CD4-positive, alpha-beta T cell (primary cell): ENCODE measurements at regions not wholly inside any gene's neighbourhood (a gene's known extent, or its start where the extent isn't known, plus 50 kb on each side); places are given as distances from the start of the nearest gene placed in this dataset.

Experiments used
- ATAC-seq: fragments of 200-7000 bp; cut with Tn5 transposase; one replicate; pipeline ENCODE4 v1.10.0; 2022; ENCODE audit warnings: mild to moderate bottlenecking; ENCODE audit not compliant: poor library complexity
- CTCF ChIA-PET: fragments of 350-600 bp; sonication (Branson Sonifier 250); formaldehyde crosslinking; loops from one replicate; lab custom pipeline; 2021; ENCODE audit warnings: antibody characterized with exemption, inconsistent platforms; lab: Charles Lee
- POLR2A ChIA-PET: fragments of 350-600 bp; sonication (Branson Sonifier 250); formaldehyde crosslinking; loops from one replicate; lab custom pipeline; 2021; ENCODE audit warnings: antibody characterized with exemption, inconsistent platforms; lab: Charles Lee
- DNase-seq, 14 experiments: peaks; one replicate each; pipeline ENCODE4 v3.0.0-alpha.2; 2013 to 2020; ENCODE audit warnings: mixed read lengths in 2 of 14
- H3K27ac ChIP-seq, 2 donors: one replicate each; pipeline versions ENCODE4 v1.5.1 to v1.7.0; 2013; ENCODE audit warnings: low read length in 2 of 2, low read depth in 1 of 2, mild to moderate bottlenecking in 1 of 2
- H3K27me3 ChIP-seq, 2 experiments: 1 replicate in 1 of 2; 2 replicates in 1 of 2; pipeline versions ENCODE4 v1.6.1 to v1.7.0; 2013; ENCODE audit warnings: low read length in 2 of 2, control low read depth in 1 of 2, mild to moderate bottlenecking in 1 of 2, moderate library complexity in 1 of 2; ENCODE audit not compliant: insufficient read depth in 2 of 2, control insufficient read depth in 1 of 2
- H3K36me3 ChIP-seq: one replicate; pipeline ENCODE4 v1.6.1; 2013; ENCODE audit warnings: low read length, control low read depth; ENCODE audit not compliant: insufficient read depth
- H3K4me1 ChIP-seq: one replicate; pipeline ENCODE4 v1.6.1; 2013; ENCODE audit warnings: low read length, control low read depth; ENCODE audit not compliant: insufficient read depth
- H3K4me3 ChIP-seq: one replicate; pipeline ENCODE4 v1.5.1; 2013; ENCODE audit warnings: mild to moderate bottlenecking, low read length, moderate library complexity
- H3K9me3 ChIP-seq, 2 experiments: 1 replicate in 1 of 2; 2 replicates in 1 of 2; pipeline versions ENCODE4 v1.6.1 to v1.7.0; 2013; ENCODE audit warnings: low read length in 2 of 2, mild to moderate bottlenecking in 2 of 2, control low read depth in 1 of 2, moderate library complexity in 1 of 2; ENCODE audit not compliant: control insufficient read depth in 1 of 2, insufficient read depth in 1 of 2
- H3K27ac Mint-ChIP-seq: one replicate; pipeline ENCODE4 v1.8.0; 2020; ENCODE audit warnings: mixed read lengths
- H3K27me3 Mint-ChIP-seq: one replicate; pipeline ENCODE4 v1.8.0; 2021; ENCODE audit warnings: mixed read lengths
- H3K36me3 Mint-ChIP-seq: one replicate; pipeline ENCODE4 v1.8.0; 2021; ENCODE audit warnings: low read depth, mixed read lengths
- H3K4me1 Mint-ChIP-seq: one replicate; pipeline ENCODE4 v1.8.0; 2021; ENCODE audit warnings: low read depth, mixed read lengths
- H3K4me3 Mint-ChIP-seq: one replicate; pipeline ENCODE4 v1.8.0; 2020; ENCODE audit warnings: mild to moderate bottlenecking, mixed read lengths
- H3K9me3 Mint-ChIP-seq: one replicate; pipeline ENCODE4 v1.8.0; 2020; ENCODE audit warnings: mixed read lengths
- CTCF ChIP-seq: fragments of 200-600 bp; IDR thresholded peaks from one replicate; pipeline ENCODE4 v1.8.0; 2022; ENCODE audit warnings: antibody characterized with exemption, mild to moderate bottlenecking
- intact Hi-C, 2 experiments: fragments of 100-400 bp; cut with DNase I in 1 of 2; cut with micrococcal nuclease in 1 of 2; formaldehyde crosslinking; loops; one replicate each; pipeline versions ENCODE4 v1.15.1 to v1.9.0; 2023 to 2025; cut with DNase I, micrococcal nuclease

- no peaks in the 10 kb centered on the region for H3K27me3 ChIP-seq
- peaks cover 3% of the 10 kb centered on the region for H3K9me3 Mint-ChIP-seq
- peaks cover 66% of the 10 kb centered on the region for H3K4me1 Mint-ChIP-seq
- ATAC-seq (no peak), DNase-seq (no peak)
- no peaks in the 10 kb centered on the region for H3K27me3 Mint-ChIP-seq
- intact Hi-C loops = no loop called here
- no peak overlapping the region for H3K4me3 Mint-ChIP-seq
- no peaks in the 10 kb centered on the region for H3K36me3 ChIP-seq
- H3K27ac Mint-ChIP-seq = peak overlapping the region; percentile 1
- TF ChIP-seq CTCF = no peak
- H3K36me3 Mint-ChIP-seq = peaks cover 19% of the 10 kb centered on the region
- no peak overlapping the region for H3K4me3 ChIP-seq
- ChIA-PET CTCF (interaction anchor here (0.9 to 2.4 kb wide), 2 partner anchors 15 to 55 kb away, joined by 3 to 5 read pairs; no protein-coding TSS in a partner anchor), POLR2A (interaction anchor here (1.3 to 2.0 kb wide), 2 partner anchors 32 to 48 kb away, joined by 4 read pairs; no protein-coding TSS in a partner anchor)
- H3K9me3 ChIP-seq = peaks cover 0 to 5% of the 10 kb centered on the region in 2 experiments
- no peak overlapping the region for H3K27ac ChIP-seq
- H3K4me1 ChIP-seq = peaks cover 9% of the 10 kb centered on the region
Observed at GRCh38 chr12:92089559-92089958, 56.1 kb downstream of the BTG1 start.

GRCh38 chr12:92088805-92089204, 56.8 kb downstream of the BTG1 start:
- CTCF ChIA-PET = interaction anchor here (0.7 to 2.4 kb wide), 3 partner anchors 14 to 123 kb away, joined by 3 to 5 read pairs (median 4); no protein-coding TSS in a partner anchor
- DNase-seq = no peak
- no peak overlapping the region for H3K4me3 ChIP-seq
- peaks cover 19% of the 10 kb centered on the region for H3K36me3 Mint-ChIP-seq
- H3K27me3 Mint-ChIP-seq = no peaks in the 10 kb centered on the region
- no peaks in the 10 kb centered on the region for H3K36me3 ChIP-seq
- H3K4me3 Mint-ChIP-seq = no peak overlapping the region
- H3K27ac Mint-ChIP-seq = peak overlapping the region; percentile 1
- intact Hi-C loops = no loop called here
- peaks cover 3% of the 10 kb centered on the region for H3K4me1 ChIP-seq
- H3K27me3 ChIP-seq = no peaks in the 10 kb centered on the region
- peaks cover 62% of the 10 kb centered on the region for H3K4me1 Mint-ChIP-seq
- no peak for TF ChIP-seq CTCF
- H3K27ac ChIP-seq = no peak overlapping the region
- POLR2A ChIA-PET = interaction anchor here (1.3 to 2.0 kb wide), 2 partner anchors 33 to 47 kb away, joined by 4 read pairs; no protein-coding TSS in a partner anchor
- peaks cover 3% of the 10 kb centered on the region for H3K9me3 Mint-ChIP-seq
- peaks cover 0 to 5% of the 10 kb centered on the region in 2 experiments for H3K9me3 ChIP-seq
- ATAC-seq = no peak

- Histone ChIP-seq H3K9me3 (peaks cover 0 to 5% of the 10 kb centered on the region in 2 experiments), H3K27ac (no peak overlapping the region), H3K4me3 (no peak overlapping the region), H3K4me1 (peaks cover 3% of the 10 kb centered on the region), H3K27me3 (no peaks in the 10 kb centered on the region), H3K36me3 (no peaks in the 10 kb centered on the region)
- ChIA-PET CTCF (no interaction called here), POLR2A (interaction anchor here (1.0 to 1.2 kb wide), 3 partner anchors 26 to 48 kb away, joined by 3 read pairs; no protein-coding TSS in a partner anchor)
- H3K4me1 Mint-ChIP-seq = peaks cover 55% of the 10 kb centered on the region
- H3K27me3 Mint-ChIP-seq = no peaks in the 10 kb centered on the region
- ATAC-seq (no peak), DNase-seq (no peak)
- TF ChIP-seq CTCF = no peak
- H3K9me3 Mint-ChIP-seq = no peaks in the 10 kb centered on the region
- H3K4me3 Mint-ChIP-seq = no peak overlapping the region
- H3K36me3 Mint-ChIP-seq = peaks cover 13% of the 10 kb centered on the region
- peak overlapping the region; percentile 13 for H3K27ac Mint-ChIP-seq
- intact Hi-C loops = no loop called here
Observed at GRCh38 chr12:92085736-92086040, 60.0 kb downstream of the BTG1 start.
